ENCODE measurements at regions not wholly inside any gene's neighbourhood (a gene's known extent, or its start where the extent isn't known, plus 50 kb on each side); places are given as distances from the start of the nearest gene placed in this dataset.

DNA sequence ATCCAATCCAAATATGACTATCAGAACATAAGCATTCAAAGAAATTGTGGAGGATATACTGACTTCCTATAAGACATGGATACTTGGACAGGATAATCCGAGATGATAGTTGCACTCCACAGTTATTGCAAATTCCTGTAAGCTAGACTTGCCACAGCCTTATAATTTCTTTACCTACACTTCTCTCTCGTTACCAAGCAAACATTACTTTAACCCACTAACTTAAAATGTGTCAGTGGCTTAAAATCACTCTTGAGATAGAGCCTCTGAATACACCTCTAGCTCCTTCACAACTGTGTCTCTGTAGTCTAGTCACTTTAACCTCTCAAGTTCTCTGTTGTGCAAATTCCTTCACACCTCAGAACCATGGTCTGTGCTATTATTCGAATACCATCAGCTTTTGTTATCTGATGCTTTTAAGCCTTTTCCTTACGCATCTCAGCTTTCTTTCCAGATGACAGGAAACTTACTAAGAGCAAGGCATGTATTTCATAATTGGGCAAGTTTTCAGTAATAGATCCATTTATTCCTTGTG lies 474.9 kb upstream of the MIR17HG start:
- TF ChIP-seq, protein P1, sequence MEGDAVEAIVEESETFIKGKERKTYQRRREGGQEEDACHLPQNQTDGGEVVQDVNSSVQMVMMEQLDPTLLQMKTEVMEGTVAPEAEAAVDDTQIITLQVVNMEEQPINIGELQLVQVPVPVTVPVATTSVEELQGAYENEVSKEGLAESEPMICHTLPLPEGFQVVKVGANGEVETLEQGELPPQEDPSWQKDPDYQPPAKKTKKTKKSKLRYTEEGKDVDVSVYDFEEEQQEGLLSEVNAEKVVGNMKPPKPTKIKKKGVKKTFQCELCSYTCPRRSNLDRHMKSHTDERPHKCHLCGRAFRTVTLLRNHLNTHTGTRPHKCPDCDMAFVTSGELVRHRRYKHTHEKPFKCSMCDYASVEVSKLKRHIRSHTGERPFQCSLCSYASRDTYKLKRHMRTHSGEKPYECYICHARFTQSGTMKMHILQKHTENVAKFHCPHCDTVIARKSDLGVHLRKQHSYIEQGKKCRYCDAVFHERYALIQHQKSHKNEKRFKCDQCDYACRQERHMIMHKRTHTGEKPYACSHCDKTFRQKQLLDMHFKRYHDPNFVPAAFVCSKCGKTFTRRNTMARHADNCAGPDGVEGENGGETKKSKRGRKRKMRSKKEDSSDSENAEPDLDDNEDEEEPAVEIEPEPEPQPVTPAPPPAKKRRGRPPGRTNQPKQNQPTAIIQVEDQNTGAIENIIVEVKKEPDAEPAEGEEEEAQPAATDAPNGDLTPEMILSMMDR (IDR thresholded peaks at IDR 0.05), result no peak
- TF ChIP-seq EP300 (IDR thresholded peaks at IDR 0.05) (no peak), POLR2A (IDR thresholded peaks at IDR 0.05) (no peak)

Data from gastroesophageal sphincter (tissue), 3 donors.